DOHH2 (cell line): ENCODE measurements at regions not wholly inside any gene's neighbourhood (a gene's known extent, or its start where the extent isn't known, plus 50 kb on each side); places are given as distances from the start of the nearest gene placed in this dataset.

Source experiments
- EZH2phosphoT487 ChIP-seq: fragments of 200-600 bp; sonication (generic); IDR thresholded peaks from 2 replicates; pipeline ENCODE4 v1.6.1; 2017; ENCODE audit warnings: borderline replicate concordance, mild to moderate bottlenecking, antibody characterized with exemption, low read length, moderate library complexity, mixed read lengths
- TF ChIP-seq, protein P1 (sequence below): fragments of 200-600 bp; sonication (generic); IDR thresholded peaks from one replicate; pipeline ENCODE4 v1.5.1; 2014; ENCODE audit warnings: antibody characterized with exemption, mild to moderate bottlenecking, low read depth, low read length; ENCODE audit not compliant: poor library complexity, severe bottlenecking

DNA sequence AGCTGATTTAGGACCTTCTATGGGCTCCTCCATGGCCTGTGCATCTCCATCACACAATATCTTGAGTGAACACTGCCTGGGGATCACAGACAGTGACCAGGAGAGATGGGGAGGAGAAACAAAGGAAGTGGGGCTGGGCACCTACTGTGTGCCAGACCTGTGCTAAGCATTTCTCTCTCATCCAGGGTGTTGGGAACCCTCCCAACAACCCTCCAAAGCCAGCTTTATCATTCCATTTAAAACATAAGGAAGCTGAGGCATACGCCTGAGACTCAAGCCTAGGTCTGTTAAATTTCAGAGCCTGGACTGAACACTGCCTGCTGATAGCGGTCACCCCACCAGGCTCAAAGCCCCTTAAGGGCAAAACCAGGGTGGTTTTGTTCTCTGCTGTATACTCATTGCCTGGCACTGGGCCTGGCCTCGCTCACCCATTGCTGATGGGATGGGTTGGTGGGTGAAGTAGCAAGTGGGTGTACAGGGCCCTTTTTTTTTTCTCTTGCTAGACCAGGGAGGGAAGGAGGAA is 130.1 kb downstream of the MN1 start:
- TF ChIP-seq, protein P1, sequence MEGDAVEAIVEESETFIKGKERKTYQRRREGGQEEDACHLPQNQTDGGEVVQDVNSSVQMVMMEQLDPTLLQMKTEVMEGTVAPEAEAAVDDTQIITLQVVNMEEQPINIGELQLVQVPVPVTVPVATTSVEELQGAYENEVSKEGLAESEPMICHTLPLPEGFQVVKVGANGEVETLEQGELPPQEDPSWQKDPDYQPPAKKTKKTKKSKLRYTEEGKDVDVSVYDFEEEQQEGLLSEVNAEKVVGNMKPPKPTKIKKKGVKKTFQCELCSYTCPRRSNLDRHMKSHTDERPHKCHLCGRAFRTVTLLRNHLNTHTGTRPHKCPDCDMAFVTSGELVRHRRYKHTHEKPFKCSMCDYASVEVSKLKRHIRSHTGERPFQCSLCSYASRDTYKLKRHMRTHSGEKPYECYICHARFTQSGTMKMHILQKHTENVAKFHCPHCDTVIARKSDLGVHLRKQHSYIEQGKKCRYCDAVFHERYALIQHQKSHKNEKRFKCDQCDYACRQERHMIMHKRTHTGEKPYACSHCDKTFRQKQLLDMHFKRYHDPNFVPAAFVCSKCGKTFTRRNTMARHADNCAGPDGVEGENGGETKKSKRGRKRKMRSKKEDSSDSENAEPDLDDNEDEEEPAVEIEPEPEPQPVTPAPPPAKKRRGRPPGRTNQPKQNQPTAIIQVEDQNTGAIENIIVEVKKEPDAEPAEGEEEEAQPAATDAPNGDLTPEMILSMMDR, result no peak
- TF ChIP-seq EZH2phosphoT487, result no peak
